C4-2B (cell line): ENCODE measurements at regions not wholly inside any gene's neighbourhood (a gene's known extent, or its start where the extent isn't known, plus 50 kb on each side); places are given as distances from the start of the nearest gene placed in this dataset.

Source experiments
- H3K27ac ChIP-seq: fragments of 450-650 bp; 2 replicates; pipeline ENCODE4 v1.5.1; 2017
- ZFX ChIP-seq: fragments of 450-650 bp; IDR thresholded peaks from 2 replicates; pipeline ENCODE4 v1.6.1; 2017
- TF ChIP-seq, protein P1 (sequence below): fragments of 450-650 bp; conservative IDR thresholded peaks from 2 replicates; pipeline ENCODE4 v1.5.1; 2017; ENCODE audit warnings: mild to moderate bottlenecking

DNA sequence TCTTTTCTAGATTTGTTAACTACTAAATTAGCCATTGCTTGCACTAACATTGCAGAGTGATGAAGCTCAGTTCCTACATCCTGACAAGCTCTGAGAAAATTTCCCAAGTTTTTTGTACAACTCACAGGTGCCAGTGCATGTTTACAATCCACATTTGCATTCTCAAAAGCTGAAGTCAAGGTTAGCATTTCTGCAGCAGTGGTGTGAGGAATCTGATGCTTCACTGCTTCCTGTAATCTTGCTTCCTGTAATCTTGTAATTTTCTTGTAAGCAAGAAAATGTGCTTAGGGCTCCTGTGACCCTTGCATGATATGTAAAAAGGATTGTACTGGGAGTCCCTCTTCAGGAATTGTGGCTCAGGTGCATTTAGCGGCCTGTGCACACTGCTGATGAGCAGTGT, 207.4 kb upstream of the CXCL13 start:
- TF ChIP-seq ZFX, result no peak
- TF ChIP-seq, protein P1, sequence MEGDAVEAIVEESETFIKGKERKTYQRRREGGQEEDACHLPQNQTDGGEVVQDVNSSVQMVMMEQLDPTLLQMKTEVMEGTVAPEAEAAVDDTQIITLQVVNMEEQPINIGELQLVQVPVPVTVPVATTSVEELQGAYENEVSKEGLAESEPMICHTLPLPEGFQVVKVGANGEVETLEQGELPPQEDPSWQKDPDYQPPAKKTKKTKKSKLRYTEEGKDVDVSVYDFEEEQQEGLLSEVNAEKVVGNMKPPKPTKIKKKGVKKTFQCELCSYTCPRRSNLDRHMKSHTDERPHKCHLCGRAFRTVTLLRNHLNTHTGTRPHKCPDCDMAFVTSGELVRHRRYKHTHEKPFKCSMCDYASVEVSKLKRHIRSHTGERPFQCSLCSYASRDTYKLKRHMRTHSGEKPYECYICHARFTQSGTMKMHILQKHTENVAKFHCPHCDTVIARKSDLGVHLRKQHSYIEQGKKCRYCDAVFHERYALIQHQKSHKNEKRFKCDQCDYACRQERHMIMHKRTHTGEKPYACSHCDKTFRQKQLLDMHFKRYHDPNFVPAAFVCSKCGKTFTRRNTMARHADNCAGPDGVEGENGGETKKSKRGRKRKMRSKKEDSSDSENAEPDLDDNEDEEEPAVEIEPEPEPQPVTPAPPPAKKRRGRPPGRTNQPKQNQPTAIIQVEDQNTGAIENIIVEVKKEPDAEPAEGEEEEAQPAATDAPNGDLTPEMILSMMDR, result no peak
- no peak overlapping the region for H3K27ac ChIP-seq

DNA sequence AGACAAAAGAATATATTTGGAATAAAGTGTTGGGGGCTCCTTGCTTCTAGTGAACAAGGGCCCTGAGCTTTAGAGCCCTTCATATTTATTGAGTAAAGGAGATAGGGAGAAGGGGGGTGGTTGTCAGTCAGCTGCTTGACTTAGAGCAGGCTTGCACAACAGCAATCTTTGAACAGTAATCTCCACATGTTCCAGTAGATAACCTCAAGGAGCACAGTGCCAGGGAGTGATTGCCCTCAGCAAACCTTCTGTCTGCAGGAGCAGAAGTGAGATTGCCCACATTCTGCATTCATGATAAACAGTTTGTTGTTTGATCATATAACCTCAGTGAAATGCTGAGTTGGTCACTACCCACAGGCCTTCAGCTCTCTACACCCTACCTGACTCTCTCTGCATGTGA, 205.8 kb upstream of the CXCL13 start:
- TF ChIP-seq ZFX, result no peak
- TF ChIP-seq, protein P1, result no peak
- no peak overlapping the region for H3K27ac ChIP-seq

DNA sequence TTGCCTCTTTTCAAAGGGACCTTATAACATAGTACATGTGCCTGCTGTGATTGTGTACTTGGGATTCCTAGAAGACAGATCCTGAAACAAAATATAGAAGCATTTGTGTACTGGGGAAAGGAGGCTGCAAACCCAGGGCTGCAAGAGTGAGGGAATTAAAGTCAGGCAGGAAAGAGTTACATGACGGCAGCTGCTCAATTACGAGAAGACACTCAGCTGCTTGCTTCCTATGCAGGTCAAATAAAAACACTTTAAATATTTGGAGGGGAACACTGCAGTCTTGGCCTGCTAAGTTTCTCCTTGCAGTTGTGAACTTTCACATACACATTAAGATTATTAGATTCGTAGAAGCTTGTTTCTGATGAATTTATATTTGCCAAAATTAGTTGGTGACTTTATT, 191.9 kb upstream of the CXCL13 start:
- H3K27ac ChIP-seq, result no peak overlapping the region
- TF ChIP-seq, protein P1, result no peak
- TF ChIP-seq ZFX, result no peak

DNA sequence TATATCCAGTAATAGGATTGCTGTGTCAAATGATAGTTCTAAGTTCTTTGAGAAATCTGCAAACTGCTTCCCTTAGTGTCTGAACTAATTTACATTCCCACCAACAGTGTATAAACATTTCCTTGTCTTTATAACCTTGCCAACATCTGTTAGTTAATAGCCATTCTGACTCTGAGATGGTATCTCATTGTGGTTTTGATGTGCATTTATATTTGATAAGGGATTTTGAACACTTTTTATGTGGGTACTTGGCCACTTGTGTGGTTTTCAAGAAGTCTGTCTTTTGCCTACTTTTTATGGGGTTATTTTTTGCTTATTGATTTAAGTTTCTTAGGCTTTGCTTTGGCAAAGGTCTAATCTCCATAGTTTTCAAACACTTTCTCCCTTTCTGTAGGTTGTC, 189.9 kb upstream of the CXCL13 start:
- H3K27ac ChIP-seq, result no peak overlapping the region
- TF ChIP-seq ZFX, result no peak
- TF ChIP-seq, protein P1, result no peak

DNA sequence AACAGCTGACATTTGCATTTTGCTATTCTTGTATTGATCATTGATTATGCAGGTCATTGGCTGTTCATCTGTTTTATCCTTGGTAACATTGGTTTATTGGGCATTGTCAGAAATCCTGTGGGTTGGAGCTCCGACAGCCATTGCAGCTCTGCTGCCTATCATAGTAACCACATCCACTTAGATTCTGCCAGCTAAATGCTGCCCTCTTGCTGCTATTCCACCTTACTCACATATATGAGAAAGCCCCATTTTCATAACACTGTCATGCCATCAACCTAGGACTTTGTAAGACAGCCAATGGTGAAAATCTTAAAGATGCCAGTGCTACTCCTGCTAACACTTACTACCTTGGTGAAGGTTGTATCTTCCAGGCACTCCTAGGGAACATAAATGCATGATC, 187.3 kb upstream of the CXCL13 start:
- TF ChIP-seq, protein P1, result peak; percentile 42
- TF ChIP-seq ZFX, result no peak
- H3K27ac ChIP-seq, result no peak overlapping the region

DNA sequence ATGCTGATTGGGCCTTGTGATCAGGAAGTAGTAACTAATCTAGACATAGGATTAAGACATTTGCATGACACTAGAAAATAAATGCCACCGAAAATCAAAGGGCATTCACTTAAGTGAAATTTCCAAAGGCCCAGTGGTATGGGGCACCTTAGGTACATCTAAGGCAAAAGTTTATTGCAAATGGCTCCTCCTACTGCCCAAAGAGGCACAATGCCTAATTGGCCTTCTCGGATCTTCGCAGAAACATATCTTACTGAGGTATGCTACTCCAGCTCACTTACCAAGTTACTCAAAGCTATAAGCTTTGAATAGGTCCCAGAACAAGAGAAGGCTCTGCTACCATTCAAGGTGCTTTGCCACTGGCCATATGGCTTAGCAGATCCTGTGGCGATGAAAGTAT, 174.8 kb upstream of the CXCL13 start:
- H3K27ac ChIP-seq, result no peak overlapping the region
- TF ChIP-seq, protein P1, result peak; percentile 24; the same call in 1 of the 2 replicates
- no peak for TF ChIP-seq ZFX

DNA sequence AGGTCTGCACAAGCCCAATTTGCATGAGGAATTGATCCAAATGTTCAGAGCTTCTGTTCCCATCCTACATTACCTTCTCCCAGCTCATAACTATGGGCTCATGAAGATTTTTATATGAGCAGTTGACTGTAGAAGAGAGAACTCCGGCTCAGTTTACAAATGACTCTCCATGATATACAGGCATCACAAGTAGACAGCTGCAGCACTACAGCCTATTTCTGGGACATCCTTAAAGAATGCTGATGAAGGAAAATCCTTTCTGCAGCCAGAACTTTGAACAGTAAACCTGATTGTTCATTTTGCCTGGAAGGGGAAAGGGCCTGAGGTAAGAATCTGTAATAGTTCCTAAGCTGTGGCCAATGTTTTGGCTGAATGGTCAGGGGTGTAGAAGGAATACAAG, 174.1 kb upstream of the CXCL13 start:
- TF ChIP-seq, protein P1, result no peak
- no peak for TF ChIP-seq ZFX

More for the DNA sequence above, 174.1 kb upstream of the CXCL13 start:
- H3K27ac ChIP-seq, result no peak overlapping the region
